ENCODE measurements at regions not wholly inside any gene's neighbourhood (a gene's known extent, or its start where the extent isn't known, plus 50 kb on each side); places are given as distances from the start of the nearest gene placed in this dataset.

GRCh38 chr6:3585320-3585935 lies 128.6 kb upstream of the SLC22A23 start:
- peak; percentile 74 for DNase-seq (ENCODE audit: extremely low read depth, low read depth)
- TF ChIP-seq CTCF (IDR thresholded peaks at IDR 0.05; ENCODE audit: low read depth, low read length, missing control alignments): no peak
- H3K4me3 ChIP-seq (replicated peaks; ENCODE audit: low read depth, low read length): no peak overlapping the region

DNA sequence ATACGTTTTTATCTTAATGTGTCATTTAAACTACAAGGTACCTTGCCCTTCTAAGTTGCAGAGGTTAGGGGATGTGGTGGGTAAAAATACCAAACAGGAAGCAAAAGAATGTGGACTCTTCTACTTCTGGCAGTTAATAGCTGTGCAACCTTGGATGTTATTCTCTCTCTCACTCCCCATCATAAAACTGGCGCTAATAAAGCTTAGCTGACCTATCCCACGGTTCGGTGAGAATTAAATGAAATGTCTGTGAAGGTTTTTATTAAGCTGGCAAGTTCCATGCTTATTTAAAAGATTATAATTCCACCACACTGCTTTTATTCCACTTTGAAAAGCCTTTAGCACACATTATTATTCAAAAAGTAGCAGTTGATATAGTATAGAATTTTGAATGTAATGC lies 127.8 kb upstream of the SLC22A23 start:
- DNase-seq (ENCODE audit: extremely low read depth, low read depth): no peak
- TF ChIP-seq CTCF (IDR thresholded peaks at IDR 0.05; ENCODE audit: low read depth, low read length, missing control alignments): no peak
- no peak overlapping the region for H3K4me3 ChIP-seq (replicated peaks; ENCODE audit: low read depth, low read length)

DNA sequence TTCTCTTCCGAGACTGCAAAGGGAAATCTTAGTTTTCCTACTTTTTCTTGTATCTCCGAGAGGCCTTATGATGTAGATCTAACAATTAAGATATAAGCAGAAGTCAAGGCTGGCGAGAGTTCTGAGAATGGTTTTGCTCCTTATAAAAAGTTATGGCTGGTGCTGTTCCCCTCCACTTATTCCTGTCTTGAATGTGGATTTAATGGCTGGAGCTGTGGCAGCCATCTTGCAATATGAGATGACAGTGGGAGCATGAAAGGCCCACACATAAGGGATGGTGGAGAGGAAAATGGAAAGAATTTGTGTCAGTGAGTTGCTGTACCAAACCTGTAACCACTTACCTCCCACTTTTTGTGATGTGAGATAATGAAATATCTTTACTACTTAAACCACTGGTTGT lies 124.6 kb upstream of the SLC22A23 start:
- no peak for DNase-seq (ENCODE audit: extremely low read depth, low read depth)
- H3K4me3 ChIP-seq (replicated peaks; ENCODE audit: low read depth, low read length): no peak overlapping the region
- TF ChIP-seq CTCF (IDR thresholded peaks at IDR 0.05; ENCODE audit: low read depth, low read length, missing control alignments): no peak

DNA sequence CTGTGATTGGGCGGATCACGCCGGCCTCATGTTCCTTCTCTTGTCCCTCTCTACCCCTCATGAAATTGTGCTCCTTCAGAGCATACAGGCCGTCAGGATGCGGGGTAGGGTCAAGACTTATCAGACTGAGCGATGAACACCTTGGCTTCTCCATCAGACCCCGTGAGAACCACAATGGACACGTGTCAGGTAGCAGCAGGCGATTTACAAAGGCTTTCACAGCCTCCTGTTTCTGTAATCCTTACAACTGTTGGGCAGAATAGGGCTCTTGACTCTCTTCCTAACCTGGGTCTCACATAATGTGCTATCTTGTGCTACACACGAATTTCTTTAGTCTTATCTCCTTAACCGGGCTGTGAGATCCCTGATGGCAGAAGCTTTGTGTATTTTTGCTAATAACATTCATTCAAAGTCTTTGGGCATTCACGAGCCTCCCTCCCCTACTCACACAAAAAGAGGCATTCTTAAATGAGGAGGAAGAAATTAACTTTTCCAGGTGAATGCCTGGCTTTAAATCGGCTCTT lies 122.9 kb upstream of the SLC22A23 start:
- no peak for DNase-seq (ENCODE audit: extremely low read depth, low read depth)
- no peak overlapping the region for H3K4me3 ChIP-seq (replicated peaks; ENCODE audit: low read depth, low read length)
- no peak for TF ChIP-seq CTCF (IDR thresholded peaks at IDR 0.05; ENCODE audit: low read depth, low read length, missing control alignments)

DNA sequence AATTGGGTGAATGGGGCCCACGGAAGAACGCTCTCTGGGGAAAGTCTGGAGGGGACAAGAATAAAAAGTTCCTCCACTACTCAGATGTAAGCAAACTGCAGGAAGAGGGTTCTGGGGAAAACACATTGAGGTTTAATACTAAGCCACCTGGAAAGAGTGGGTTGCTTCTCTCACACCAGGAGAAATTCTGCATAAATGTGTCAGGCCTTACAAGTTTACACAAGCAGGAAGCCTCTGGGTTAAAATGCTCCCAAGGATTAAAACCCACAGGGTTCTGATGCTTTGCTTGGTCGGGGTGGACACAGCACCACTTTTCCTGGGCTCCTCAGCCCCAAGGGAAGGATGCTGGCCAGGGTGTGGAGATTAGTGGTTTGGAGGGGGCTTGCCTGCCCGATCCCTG lies 122.1 kb upstream of the SLC22A23 start:
- no peak overlapping the region for H3K4me3 ChIP-seq (replicated peaks; ENCODE audit: low read depth, low read length)
- no peak for TF ChIP-seq CTCF (IDR thresholded peaks at IDR 0.05; ENCODE audit: low read depth, low read length, missing control alignments)
- no peak for DNase-seq (ENCODE audit: extremely low read depth, low read depth)

- TF ChIP-seq CTCF (IDR thresholded peaks at IDR 0.05; ENCODE audit: low read depth, low read length, missing control alignments): no peak
- no peak for DNase-seq (ENCODE audit: extremely low read depth, low read depth)
- no peak overlapping the region for H3K4me3 ChIP-seq (replicated peaks; ENCODE audit: low read depth, low read length)
Observed at GRCh38 chr6:3577517-3577916, 120.7 kb upstream of the SLC22A23 start.

- H3K4me3 ChIP-seq (replicated peaks; ENCODE audit: low read depth, low read length): no peak overlapping the region
- no peak for TF ChIP-seq CTCF (IDR thresholded peaks at IDR 0.05; ENCODE audit: low read depth, low read length, missing control alignments)
- DNase-seq (ENCODE audit: extremely low read depth, low read depth): no peak
Observed at GRCh38 chr6:3575701-3576100, 118.9 kb upstream of the SLC22A23 start.
